ENCODE measurements at regions not wholly inside any gene's neighbourhood (a gene's known extent, or its start where the extent isn't known, plus 50 kb on each side); places are given as distances from the start of the nearest gene placed in this dataset.
A peak's percentile ranks its signal among the peaks of the same experiment; 100 is the strongest.

- Histone ChIP-seq H3K9ac (ENCODE audit: low read length in 5 of 5) (no peak overlapping the region), H3K9me3 (ENCODE audit: control insufficient read depth in 5 of 5, low read length in 5 of 5) (peaks cover 0 to 6% (median 0%) of the 10 kb centered on the region in 5 donors), H3K4me3 (ENCODE audit: low read depth in 1 of 5, low read length in 5 of 5) (no peak overlapping the region), H3K27ac (ENCODE audit: low read depth, low read length) (no peak overlapping the region), H3K4me1 (ENCODE audit: control insufficient read depth in 5 of 5, insufficient read depth in 5 of 5, low read length in 5 of 5) (peaks cover 0 to 8% (median 0%) of the 10 kb centered on the region in 5 donors), H3K27me3 (ENCODE audit: control insufficient read depth in 5 of 5, insufficient read depth in 4 of 5, low read length in 5 of 5) (peaks cover 18 to 36% (median 22%) of the 10 kb centered on the region in 5 donors), H3K36me3 (ENCODE audit: control insufficient read depth in 5 of 5, insufficient read depth in 5 of 5, low read length in 5 of 5) (no peaks in the 10 kb centered on the region)
Measured at GRCh38 chr1:38296047-38296446, 249.5 kb upstream of the POU3F1 start.

GRCh38 chr1:38293567-38293966 lies 247.0 kb upstream of the POU3F1 start:
- H3K9me3 ChIP-seq (ENCODE audit: control insufficient read depth in 5 of 5, low read length in 5 of 5) = peaks cover 0 to 6% (median 0%) of the 10 kb centered on the region in 5 donors
- no peak overlapping the region for H3K9ac ChIP-seq (ENCODE audit: low read length in 5 of 5)
- no peak overlapping the region for H3K4me3 ChIP-seq (ENCODE audit: low read depth in 1 of 5, low read length in 5 of 5)
- no peak overlapping the region for H3K27ac ChIP-seq (ENCODE audit: low read depth, low read length)
- peaks cover 16 to 32% (median 20%) of the 10 kb centered on the region in 5 donors for H3K27me3 ChIP-seq (ENCODE audit: control insufficient read depth in 5 of 5, insufficient read depth in 4 of 5, low read length in 5 of 5)
- no peaks in the 10 kb centered on the region for H3K36me3 ChIP-seq (ENCODE audit: control insufficient read depth in 5 of 5, insufficient read depth in 5 of 5, low read length in 5 of 5)
- H3K4me1 ChIP-seq (ENCODE audit: control insufficient read depth in 5 of 5, insufficient read depth in 5 of 5, low read length in 5 of 5) = peaks cover 0 to 8% (median 0%) of the 10 kb centered on the region in 5 donors

- Histone ChIP-seq H3K27me3 (ENCODE audit: control insufficient read depth in 5 of 5, insufficient read depth in 4 of 5, low read length in 5 of 5) (peaks cover 15 to 29% (median 19%) of the 10 kb centered on the region in 5 donors), H3K27ac (ENCODE audit: low read depth, low read length) (no peak overlapping the region), H3K9ac (ENCODE audit: low read length in 5 of 5) (no peak overlapping the region), H3K4me3 (ENCODE audit: low read depth in 1 of 5, low read length in 5 of 5) (no peak overlapping the region), H3K36me3 (ENCODE audit: control insufficient read depth in 5 of 5, insufficient read depth in 5 of 5, low read length in 5 of 5) (no peaks in the 10 kb centered on the region), H3K9me3 (ENCODE audit: control insufficient read depth in 5 of 5, low read length in 5 of 5) (peaks cover 0 to 6% (median 0%) of the 10 kb centered on the region in 5 donors), H3K4me1 (ENCODE audit: control insufficient read depth in 5 of 5, insufficient read depth in 5 of 5, low read length in 5 of 5) (peaks cover 0 to 8% (median 0%) of the 10 kb centered on the region in 5 donors)
Measured at GRCh38 chr1:38292969-38293368, 246.4 kb upstream of the POU3F1 start.

GRCh38 chr1:38291906-38292521 lies 245.4 kb upstream of the POU3F1 start:
- Histone ChIP-seq H3K9ac (ENCODE audit: low read length in 5 of 5) (no peak overlapping the region), H3K36me3 (ENCODE audit: control insufficient read depth in 5 of 5, insufficient read depth in 5 of 5, low read length in 5 of 5) (no peaks in the 10 kb centered on the region), H3K27me3 (ENCODE audit: control insufficient read depth in 5 of 5, insufficient read depth in 4 of 5, low read length in 5 of 5) (peaks cover 15 to 28% (median 19%) of the 10 kb centered on the region in 5 donors), H3K9me3 (ENCODE audit: control insufficient read depth in 5 of 5, low read length in 5 of 5) (peaks cover 0 to 2% (median 0%) of the 10 kb centered on the region in 5 donors), H3K4me1 (ENCODE audit: control insufficient read depth in 5 of 5, insufficient read depth in 5 of 5, low read length in 5 of 5) (peaks cover 0 to 8% (median 0%) of the 10 kb centered on the region in 5 donors), H3K4me3 (ENCODE audit: low read depth in 1 of 5, low read length in 5 of 5) (peak overlapping the region in 3 of 5 donors; percentile 15 to 36 (median 29)), H3K27ac (ENCODE audit: low read depth, low read length) (no peak overlapping the region)

GRCh38 chr1:38291336-38291735 lies 244.7 kb upstream of the POU3F1 start:
- peaks cover 12 to 26% (median 16%) of the 10 kb centered on the region in 5 donors for H3K27me3 ChIP-seq (ENCODE audit: control insufficient read depth in 5 of 5, insufficient read depth in 4 of 5, low read length in 5 of 5)
- H3K9me3 ChIP-seq (ENCODE audit: control insufficient read depth in 5 of 5, low read length in 5 of 5) = no peaks in the 10 kb centered on the region
- H3K9ac ChIP-seq (ENCODE audit: low read length in 5 of 5) = no peak overlapping the region
- H3K4me3 ChIP-seq (ENCODE audit: low read depth in 1 of 5, low read length in 5 of 5) = no peak overlapping the region
- H3K36me3 ChIP-seq (ENCODE audit: control insufficient read depth in 5 of 5, insufficient read depth in 5 of 5, low read length in 5 of 5) = no peaks in the 10 kb centered on the region
- H3K27ac ChIP-seq (ENCODE audit: low read depth, low read length) = no peak overlapping the region
- H3K4me1 ChIP-seq (ENCODE audit: control insufficient read depth in 5 of 5, insufficient read depth in 5 of 5, low read length in 5 of 5) = peaks cover 0 to 8% (median 0%) of the 10 kb centered on the region in 5 donors

GRCh38 chr1:38289034-38289433 lies 242.4 kb upstream of the POU3F1 start:
- H3K36me3 ChIP-seq (ENCODE audit: control insufficient read depth in 5 of 5, insufficient read depth in 5 of 5, low read length in 5 of 5) = no peaks in the 10 kb centered on the region
- peaks cover 0 to 8% (median 0%) of the 10 kb centered on the region in 5 donors for H3K4me1 ChIP-seq (ENCODE audit: control insufficient read depth in 5 of 5, insufficient read depth in 5 of 5, low read length in 5 of 5)
- H3K4me3 ChIP-seq (ENCODE audit: low read depth in 1 of 5, low read length in 5 of 5) = no peak overlapping the region
- peaks cover 12 to 25% (median 20%) of the 10 kb centered on the region in 5 donors for H3K27me3 ChIP-seq (ENCODE audit: control insufficient read depth in 5 of 5, insufficient read depth in 4 of 5, low read length in 5 of 5)
- H3K9ac ChIP-seq (ENCODE audit: low read length in 5 of 5) = no peak overlapping the region
- no peak overlapping the region for H3K27ac ChIP-seq (ENCODE audit: low read depth, low read length)
- H3K9me3 ChIP-seq (ENCODE audit: control insufficient read depth in 5 of 5, low read length in 5 of 5) = no peaks in the 10 kb centered on the region

- Histone ChIP-seq H3K27ac (ENCODE audit: low read depth, low read length) (no peak overlapping the region), H3K9me3 (ENCODE audit: control insufficient read depth in 5 of 5, low read length in 5 of 5) (no peaks in the 10 kb centered on the region), H3K36me3 (ENCODE audit: control insufficient read depth in 5 of 5, insufficient read depth in 5 of 5, low read length in 5 of 5) (no peaks in the 10 kb centered on the region), H3K4me3 (ENCODE audit: low read depth in 1 of 5, low read length in 5 of 5) (no peak overlapping the region), H3K4me1 (ENCODE audit: control insufficient read depth in 5 of 5, insufficient read depth in 5 of 5, low read length in 5 of 5) (peaks cover 0 to 7% (median 0%) of the 10 kb centered on the region in 5 donors), H3K27me3 (ENCODE audit: control insufficient read depth in 5 of 5, insufficient read depth in 4 of 5, low read length in 5 of 5) (peaks cover 8 to 22% (median 13%) of the 10 kb centered on the region in 5 donors), H3K9ac (ENCODE audit: low read length in 5 of 5) (no peak overlapping the region)
Measured at GRCh38 chr1:38287547-38287946, 241.0 kb upstream of the POU3F1 start.

GRCh38 chr1:38287036-38287435 lies 240.4 kb upstream of the POU3F1 start:
- Histone ChIP-seq H3K9ac (ENCODE audit: low read length in 5 of 5) (no peak overlapping the region), H3K4me3 (ENCODE audit: low read depth in 1 of 5, low read length in 5 of 5) (no peak overlapping the region), H3K27me3 (ENCODE audit: control insufficient read depth in 5 of 5, insufficient read depth in 4 of 5, low read length in 5 of 5) (peaks cover 7 to 22% (median 10%) of the 10 kb centered on the region in 5 donors), H3K36me3 (ENCODE audit: control insufficient read depth in 5 of 5, insufficient read depth in 5 of 5, low read length in 5 of 5) (no peaks in the 10 kb centered on the region), H3K27ac (ENCODE audit: low read depth, low read length) (no peak overlapping the region), H3K9me3 (ENCODE audit: control insufficient read depth in 5 of 5, low read length in 5 of 5) (peaks cover 0 to 1% (median 0%) of the 10 kb centered on the region in 5 donors), H3K4me1 (ENCODE audit: control insufficient read depth in 5 of 5, insufficient read depth in 5 of 5, low read length in 5 of 5) (peaks cover 0 to 4% (median 0%) of the 10 kb centered on the region in 5 donors)

- Histone ChIP-seq H3K27ac (ENCODE audit: low read depth, low read length) (no peak overlapping the region), H3K27me3 (ENCODE audit: control insufficient read depth in 5 of 5, insufficient read depth in 4 of 5, low read length in 5 of 5) (peaks cover 4 to 19% (median 10%) of the 10 kb centered on the region in 5 donors), H3K4me3 (ENCODE audit: low read depth in 1 of 5, low read length in 5 of 5) (no peak overlapping the region), H3K9ac (ENCODE audit: low read length in 5 of 5) (no peak overlapping the region), H3K36me3 (ENCODE audit: control insufficient read depth in 5 of 5, insufficient read depth in 5 of 5, low read length in 5 of 5) (no peaks in the 10 kb centered on the region), H3K9me3 (ENCODE audit: control insufficient read depth in 5 of 5, low read length in 5 of 5) (peaks cover 0 to 3% (median 0%) of the 10 kb centered on the region in 5 donors), H3K4me1 (ENCODE audit: control insufficient read depth in 5 of 5, insufficient read depth in 5 of 5, low read length in 5 of 5) (no peaks in the 10 kb centered on the region)
Measured at GRCh38 chr1:38285807-38286530, 239.4 kb upstream of the POU3F1 start.

GRCh38 chr1:38284953-38285352 lies 238.4 kb upstream of the POU3F1 start:
- H3K4me1 ChIP-seq (ENCODE audit: control insufficient read depth in 5 of 5, insufficient read depth in 5 of 5, low read length in 5 of 5) = no peaks in the 10 kb centered on the region
- no peak overlapping the region for H3K27ac ChIP-seq (ENCODE audit: low read depth, low read length)
- H3K36me3 ChIP-seq (ENCODE audit: control insufficient read depth in 5 of 5, insufficient read depth in 5 of 5, low read length in 5 of 5) = no peaks in the 10 kb centered on the region
- H3K9me3 ChIP-seq (ENCODE audit: control insufficient read depth in 5 of 5, low read length in 5 of 5) = peaks cover 0 to 3% (median 0%) of the 10 kb centered on the region in 5 donors
- H3K27me3 ChIP-seq (ENCODE audit: control insufficient read depth in 5 of 5, insufficient read depth in 4 of 5, low read length in 5 of 5) = peaks cover 4 to 19% (median 9%) of the 10 kb centered on the region in 5 donors
- H3K9ac ChIP-seq (ENCODE audit: low read length in 5 of 5) = no peak overlapping the region
- H3K4me3 ChIP-seq (ENCODE audit: low read depth in 1 of 5, low read length in 5 of 5) = no peak overlapping the region

Data from subcutaneous abdominal adipose tissue (tissue), 5 donors.